Activated CD4-positive, alpha-beta T cell treated with anti-CD3 and anti-CD28 coated beads, Interleukin-10, Interleukin-2, amounts not matched to agents 100 ng/mL and 50 ng/mL, durations not matched to agents 16 hours and 8 hours (primary cell): ENCODE measurements at regions not wholly inside any gene's neighbourhood (a gene's known extent, or its start where the extent isn't known, plus 50 kb on each side); places are given as distances from the start of the nearest gene placed in this dataset.
A peak's percentile ranks its signal among the peaks of the same experiment; 100 is the strongest.
"Not testable (repeated sequence)": the region's sequence is repeated elsewhere in the genome, so short reads cannot be mapped to it uniquely, and the experiment has no call there.

Experiments used
- DNase-seq: peaks from one replicate; pipeline ENCODE4 v3.0.0-alpha.2; 2020

- peak; percentile 58 for DNase-seq
Measured at GRCh38 chr3:107212618-107213017, 164.6 kb upstream of the CCDC54 start.

- no peak for DNase-seq
Measured at GRCh38 chr3:107213044-107213669, 164.1 kb upstream of the CCDC54 start.

GRCh38 chr3:107216229-107216628, 161.0 kb upstream of the CCDC54 start:
- no peak for DNase-seq

GRCh38 chr3:107216711-107217110, 160.5 kb upstream of the CCDC54 start:
- DNase-seq: no peak

- DNase-seq: no peak
Measured at GRCh38 chr3:107217172-107217571, 160.1 kb upstream of the CCDC54 start.

GRCh38 chr3:107218864-107219269, 158.4 kb upstream of the CCDC54 start:
- DNase-seq: no peak

GRCh38 chr3:107220538-107220937, 156.7 kb upstream of the CCDC54 start:
- DNase-seq: no peak

GRCh38 chr3:107221856-107222255, 155.4 kb upstream of the CCDC54 start:
- DNase-seq: no peak

- no peak for DNase-seq
Measured at GRCh38 chr3:107222907-107223306, 154.3 kb upstream of the CCDC54 start.

- no peak for DNase-seq
Measured at GRCh38 chr3:107224026-107224596, 153.1 kb upstream of the CCDC54 start.

GRCh38 chr3:107227091-107227490, 150.1 kb upstream of the CCDC54 start:
- no peak for DNase-seq

GRCh38 chr3:107233877-107234276, 143.4 kb upstream of the CCDC54 start:
- not testable (repeated sequence) for DNase-seq

- no peak for DNase-seq
Measured at GRCh38 chr3:107235193-107235927, 141.9 kb upstream of the CCDC54 start.

- peak; percentile 80 for DNase-seq
Measured at GRCh38 chr3:107235928-107236315, 141.3 kb upstream of the CCDC54 start.

- DNase-seq: no peak
Measured at GRCh38 chr3:107236655-107237337, 140.4 kb upstream of the CCDC54 start.

GRCh38 chr3:107238787-107239186, 138.5 kb upstream of the CCDC54 start:
- no peak for DNase-seq

GRCh38 chr3:107239703-107240102, 137.5 kb upstream of the CCDC54 start:
- no peak for DNase-seq

- peak; percentile 84 for DNase-seq
Measured at GRCh38 chr3:107240183-107241091, 136.8 kb upstream of the CCDC54 start.

- peak; percentile 37 for DNase-seq
Measured at GRCh38 chr3:107241217-107241616, 136.0 kb upstream of the CCDC54 start.

GRCh38 chr3:107242579-107242978, 134.7 kb upstream of the CCDC54 start:
- no peak for DNase-seq

GRCh38 chr3:107247116-107247515, 130.1 kb upstream of the CCDC54 start:
- DNase-seq: no peak

- DNase-seq: no peak
Measured at GRCh38 chr3:107249132-107249531, 128.1 kb upstream of the CCDC54 start.

GRCh38 chr3:107250221-107250620, 127.0 kb upstream of the CCDC54 start:
- no peak for DNase-seq
